DND-41 (cell line): ENCODE measurements at regions not wholly inside any gene's neighbourhood (a gene's known extent, or its start where the extent isn't known, plus 50 kb on each side); places are given as distances from the start of the nearest gene placed in this dataset.

ENCODE experiments used
- ATAC-seq: fragments of 200-7000 bp; cut with Tn5 transposase; 3 replicates; pipeline ENCODE4 v1.9.1; 2021; ENCODE audit warnings: low read depth; ENCODE audit not compliant: insufficient read depth
- DNase-seq: peaks from one replicate; pipeline ENCODE4 v3.0.0-alpha.2; 2020
- H2AFZ ChIP-seq: 2 replicates; pipeline ENCODE4 v1.6.0; 2012; ENCODE audit warnings: low read depth, low read length
- H3K27ac ChIP-seq: 2 replicates; pipeline ENCODE4 v1.5.1; 2012; ENCODE audit warnings: low read length, inconsistent platforms
- H3K27me3 ChIP-seq: fragments of 200-600 bp; sonication (generic); 2 replicates; pipeline ENCODE4 v1.6.0; 2012; ENCODE audit warnings: low read length, mild to moderate bottlenecking, inconsistent platforms; ENCODE audit not compliant: insufficient read depth, poor library complexity
- H3K36me3 ChIP-seq: 2 replicates; pipeline ENCODE4 v1.5.1; 2012; ENCODE audit warnings: low read length, inconsistent platforms; ENCODE audit not compliant: insufficient read depth
- H3K4me1 ChIP-seq: 2 replicates; pipeline ENCODE4 v1.5.1; 2012; ENCODE audit warnings: mild to moderate bottlenecking, low read length; ENCODE audit not compliant: insufficient read depth
- H3K4me2 ChIP-seq: 2 replicates; pipeline ENCODE4 v1.6.0; 2012; ENCODE audit warnings: mild to moderate bottlenecking, moderate library complexity, low read length, inconsistent platforms; ENCODE audit not compliant: insufficient read depth
- H3K4me3 ChIP-seq, 2 experiments: fragments of 200-600 bp in 1 of 2; shearing (Covaris generic) in 1 of 2; 2 replicates each; pipeline ENCODE4 v1.5.1; 2012 to 2016; ENCODE audit warnings: inconsistent platforms in 2 of 2, low read length in 2 of 2, mild to moderate bottlenecking in 2 of 2, low read depth in 1 of 2, moderate library complexity in 1 of 2
- H3K79me2 ChIP-seq: 2 replicates; pipeline ENCODE4 v1.6.0; 2012; ENCODE audit warnings: low read length, inconsistent platforms; ENCODE audit not compliant: insufficient read depth
- H3K9ac ChIP-seq: 2 replicates; pipeline ENCODE4 v1.6.0; 2012; ENCODE audit warnings: low read depth, mild to moderate bottlenecking, inconsistent platforms, low read length, moderate library complexity
- H3K9me3 ChIP-seq: 2 replicates; pipeline ENCODE4 v1.5.1; 2012; ENCODE audit warnings: low read length, moderate library complexity, mild to moderate bottlenecking, inconsistent platforms; ENCODE audit not compliant: insufficient read depth, severe bottlenecking
- H4K20me1 ChIP-seq: 2 replicates; pipeline ENCODE4 v1.6.0; 2012; ENCODE audit warnings: low read length; ENCODE audit not compliant: insufficient read depth
- CTCF ChIP-seq: IDR thresholded peaks from 2 replicates; pipeline ENCODE4 v1.5.1; 2012; ENCODE audit warnings: borderline replicate concordance, low read length, moderate library complexity, mild to moderate bottlenecking; ENCODE audit not compliant: poor library complexity, severe bottlenecking; ENCODE audit errors: extremely low read depth
- EZH2 ChIP-seq: IDR thresholded peaks from 3 replicates; pipeline ENCODE4 v1.6.1; 2012; ENCODE audit warnings: borderline replicate concordance, low read depth, mild to moderate bottlenecking, moderate library complexity, low read length, inconsistent platforms; ENCODE audit not compliant: severe bottlenecking

GRCh38 chr4:66164869-66165268 lies 494.6 kb upstream of the EPHA5 start:
- no peak for ATAC-seq
- TF ChIP-seq EZH2: no peak
- TF ChIP-seq CTCF: no peak
- Histone ChIP-seq H3K36me3 (no peaks in the 10 kb centered on the region), H3K9ac (no peak overlapping the region), H3K4me3 (no peak overlapping the region), H3K9me3 (peaks cover 15% of the 10 kb centered on the region), H4K20me1 (no peaks in the 10 kb centered on the region), H3K4me2 (no peak overlapping the region), H3K27ac (no peak overlapping the region), H2AFZ (no peak overlapping the region), H3K4me1 (no peaks in the 10 kb centered on the region), H3K79me2 (no peaks in the 10 kb centered on the region), H3K27me3 (no peaks in the 10 kb centered on the region)
- no peak for DNase-seq

GRCh38 chr4:66160606-66161005 lies 490.3 kb upstream of the EPHA5 start:
- Histone ChIP-seq H3K4me3 (no peak overlapping the region), H3K27me3 (no peaks in the 10 kb centered on the region), H3K27ac (no peak overlapping the region), H4K20me1 (no peaks in the 10 kb centered on the region), H3K9ac (no peak overlapping the region), H3K79me2 (no peaks in the 10 kb centered on the region), H3K4me1 (no peaks in the 10 kb centered on the region), H3K4me2 (no peak overlapping the region), H2AFZ (no peak overlapping the region), H3K36me3 (no peaks in the 10 kb centered on the region), H3K9me3 (peaks cover 15% of the 10 kb centered on the region)
- TF ChIP-seq CTCF: no peak
- no peak for TF ChIP-seq EZH2
- DNase-seq (no peak), ATAC-seq (no peak)

- DNase-seq (no peak), ATAC-seq (no peak)
- Histone ChIP-seq H3K36me3 (no peaks in the 10 kb centered on the region), H3K79me2 (no peaks in the 10 kb centered on the region), H4K20me1 (no peaks in the 10 kb centered on the region), H3K27me3 (no peaks in the 10 kb centered on the region), H3K4me2 (no peak overlapping the region), H3K4me3 (no peak overlapping the region), H3K4me1 (no peaks in the 10 kb centered on the region), H3K27ac (no peak overlapping the region), H2AFZ (no peak overlapping the region; the same call in 1 of the 2 replicates), H3K9me3 (no peaks in the 10 kb centered on the region), H3K9ac (no peak overlapping the region)
- TF ChIP-seq CTCF (no peak), EZH2 (no peak)
Measured at GRCh38 chr4:66157594-66157993, 487.3 kb upstream of the EPHA5 start.

GRCh38 chr4:66130042-66130441 lies 459.8 kb upstream of the EPHA5 start:
- no peak overlapping the region for H3K9ac ChIP-seq
- DNase-seq (no peak), ATAC-seq (no peak)
- H3K27me3 ChIP-seq: no peaks in the 10 kb centered on the region
- no peaks in the 10 kb centered on the region for H3K79me2 ChIP-seq
- H3K4me2 ChIP-seq: no peak overlapping the region
- no peaks in the 10 kb centered on the region for H3K4me1 ChIP-seq
- 0 out of 2 replicates have a peak overlapping the region, but pooled peaks have one; percentile 33 for H2AFZ ChIP-seq
- H3K4me3 ChIP-seq: no peak overlapping the region
- no peak for TF ChIP-seq CTCF
- TF ChIP-seq EZH2: no peak
- no peaks in the 10 kb centered on the region for H3K9me3 ChIP-seq
- no peak overlapping the region for H3K27ac ChIP-seq
- no peaks in the 10 kb centered on the region for H3K36me3 ChIP-seq
- no peaks in the 10 kb centered on the region for H4K20me1 ChIP-seq
